HL-60/S4 (cell line): ENCODE measurements at regions not wholly inside any gene's neighbourhood (a gene's known extent, or its start where the extent isn't known, plus 50 kb on each side); places are given as distances from the start of the nearest gene placed in this dataset.

Source experiments
- in situ Hi-C: fragments of 300-500 bp; cut with MboI; formaldehyde crosslinking; loops from 2 replicates; pipeline ENCODE4 v1.14.3; 2022; ENCODE audit warnings: low sequenced_read_pairs

DNA sequence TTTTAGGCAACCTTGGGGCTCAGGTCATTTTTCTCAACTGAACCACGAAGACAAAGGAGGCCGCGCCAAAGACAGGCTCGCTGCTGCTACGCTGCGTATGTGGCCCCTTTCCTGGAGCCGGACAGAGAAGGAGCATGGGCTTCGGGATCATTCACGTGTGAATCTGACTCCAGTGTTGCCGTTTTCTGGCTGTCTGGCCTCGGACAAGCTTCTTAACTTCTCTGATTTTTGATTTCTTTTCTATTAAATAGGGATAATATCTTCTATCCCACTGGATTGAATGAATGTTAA lies 50.8 kb upstream of the ZNF366 start:
- in situ Hi-C loops: no loop called here

DNA sequence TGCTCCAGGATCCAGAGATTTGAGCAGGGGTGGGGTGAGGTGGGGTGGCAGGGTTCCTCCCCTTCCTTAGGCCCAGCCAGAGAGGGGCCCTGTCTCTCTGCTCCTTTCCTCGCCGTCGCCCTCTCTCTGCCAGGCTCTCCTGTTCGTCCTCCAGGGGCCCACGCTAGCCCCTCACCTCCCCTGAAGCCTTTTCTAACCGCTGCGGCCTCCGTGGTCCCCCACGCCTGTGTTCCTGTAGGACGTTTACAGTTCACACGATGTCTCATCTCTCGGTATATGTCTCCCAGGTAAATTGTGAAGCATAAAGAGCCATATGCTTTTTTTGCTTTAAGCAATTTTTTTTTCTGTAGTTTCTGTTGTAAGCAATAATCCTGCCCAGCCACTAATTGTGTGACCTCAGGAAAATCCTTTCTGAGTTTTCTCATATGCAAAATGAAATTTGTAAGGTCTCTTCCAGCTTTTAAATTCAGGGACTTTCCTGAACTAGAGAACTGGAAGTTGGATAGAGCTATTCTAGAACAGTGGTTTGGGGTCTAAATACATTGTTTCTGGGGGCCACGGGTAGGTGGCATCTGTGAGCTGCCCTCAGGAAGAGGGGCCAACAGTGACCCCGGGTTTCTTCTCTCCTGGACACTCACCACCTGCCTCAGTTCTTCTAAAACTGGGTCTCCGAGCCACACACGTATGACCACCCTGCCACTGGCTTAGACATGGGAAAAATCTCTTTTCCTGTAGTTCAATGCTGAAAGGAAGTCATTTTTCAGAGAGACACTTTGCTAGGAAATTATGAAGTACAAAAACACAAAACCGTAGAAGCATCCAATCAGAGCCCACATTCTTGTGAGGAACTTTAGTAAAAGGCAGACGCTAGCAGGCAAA lies 50.2 kb upstream of the ZNF366 start:
- in situ Hi-C loops: no loop called here
